K562 (cell line): ENCODE measurements at regions not wholly inside any gene's neighbourhood (a gene's known extent, or its start where the extent isn't known, plus 50 kb on each side); places are given as distances from the start of the nearest gene placed in this dataset.

Experiments used
- ATAC-seq: fragments of 200-7000 bp; cut with Tn5 transposase; 3 replicates; pipeline ENCODE4 v1.9.1; 2020; ENCODE audit warnings: moderate library complexity
- BruUV-seq: library from RNA; stranded (reverse); fragments of 400-500 nt; replicated peaks from 2 replicates; lab custom pipeline; 2021; lab: Mats Ljungman, UMichigan
- CTCF ChIA-PET: fragments of 300-600 bp; formaldehyde crosslinking; extraction: SDS; loops from one replicate; lab custom pipeline; 2021; ENCODE audit warnings: low intra/inter-chr PET ratio; lab: Yijun Ruan, JAX
- POLR2A ChIA-PET: fragments of 300-600, 350-650 bp; sonication (Branson Sonifier 250); formaldehyde crosslinking; extraction: SDS; loops from one replicate; lab custom pipeline; 2021; ENCODE audit warnings: antibody characterized with exemption, inconsistent platforms; lab: Yijun Ruan, JAX
- DNase-seq, 4 experiments: peaks; one replicate each; pipeline versions ENCODE4 v3.0.0 to v3.0.0-alpha.2; 2011 to 2018; ENCODE audit warnings: low spot score in 3 of 4, mixed read lengths in 3 of 4; ENCODE audit errors: extremely low read depth in 1 of 4
- FAIRE-seq: peaks from 2 replicates; lab custom pipeline; 2011; peaks lifted over from hg19 to GRCh38; lab: Jason Lieb, UNC
- H2AFZ ChIP-seq: 2 replicates; pipeline ENCODE4 v1.6.0; 2011; ENCODE audit warnings: low read depth, low read length, control low read depth, inconsistent platforms
- H3K27ac ChIP-seq: fragments of 200-600 bp; 3 replicates; pipeline ENCODE4 v1.8.0; 2011; ENCODE audit warnings: low read depth, mild to moderate bottlenecking, control low read depth, inconsistent platforms, low read length, moderate library complexity, mixed read lengths; ENCODE audit errors: extremely low read depth
- H3K27me3 ChIP-seq, 2 experiments: fragments of 300-600 bp in 1 of 2; 2 replicates in 1 of 2; 3 replicates in 1 of 2; pipeline versions ENCODE4 v1.6.0 to v1.8.0; 2011; ENCODE audit warnings: inconsistent platforms in 2 of 2, low read length in 2 of 2, mild to moderate bottlenecking in 1 of 2, mixed read lengths in 1 of 2, moderate library complexity in 1 of 2; ENCODE audit not compliant: control insufficient read depth in 2 of 2, insufficient read depth in 2 of 2
- H3K36me3 ChIP-seq: fragments of 300-600 bp; 3 replicates; pipeline ENCODE4 v1.8.0; 2011; ENCODE audit warnings: mild to moderate bottlenecking, low read length, inconsistent platforms; ENCODE audit not compliant: control insufficient read depth, insufficient read depth
- H3K4me1 ChIP-seq, 2 experiments: fragments of 200-600 bp in 1 of 2; replicated peaks in 1 of 2; 2 replicates in 1 of 2; 3 replicates in 1 of 2; pipeline versions ENCODE4 v1.5.1 to v1.8.0; 2011; ENCODE audit warnings: inconsistent platforms in 2 of 2, low read length in 2 of 2, mild to moderate bottlenecking in 1 of 2, mixed read lengths in 1 of 2, moderate library complexity in 1 of 2; ENCODE audit not compliant: control insufficient read depth in 2 of 2, insufficient read depth in 2 of 2
- H3K4me2 ChIP-seq: 2 replicates; pipeline ENCODE4 v1.6.1; 2011; ENCODE audit warnings: low read length, control low read depth, inconsistent platforms, mixed read lengths; ENCODE audit not compliant: insufficient read depth
- H3K4me3 ChIP-seq: fragments of 200-600 bp; sonication (generic), shearing (Covaris generic); 2 replicates; pipeline ENCODE4 v1.5.1; 2016; ENCODE audit warnings: control low read depth, inconsistent platforms
- H3K79me2 ChIP-seq: fragments of 200-600 bp; 3 replicates; pipeline ENCODE4 v1.8.0; 2011; ENCODE audit warnings: low read length, inconsistent platforms; ENCODE audit not compliant: control insufficient read depth, insufficient read depth
- H3K9ac ChIP-seq, 2 experiments: 2 replicates each; pipeline versions ENCODE4 v1.6.0 to v1.6.1; 2011; ENCODE audit warnings: low read depth in 2 of 2, low read length in 2 of 2, control low read depth in 1 of 2, inconsistent platforms in 1 of 2, mild to moderate bottlenecking in 1 of 2, mixed read lengths in 1 of 2; ENCODE audit not compliant: insufficient read depth in 1 of 2
- H3K9me1 ChIP-seq: one replicate; pipeline ENCODE4 v1.6.0; 2011; ENCODE audit warnings: inconsistent platforms, mild to moderate bottlenecking, low read length, moderate library complexity; ENCODE audit not compliant: control insufficient read depth, insufficient read depth
- H3K9me3 ChIP-seq: replicated peaks from 2 replicates; pipeline ENCODE4 v1.5.1; 2011; ENCODE audit warnings: low read depth, low read length, inconsistent platforms; ENCODE audit not compliant: control insufficient read depth, insufficient read depth
- H4K20me1 ChIP-seq: replicated peaks from 2 replicates; pipeline ENCODE4 v1.6.1; 2011; ENCODE audit warnings: low read length, inconsistent platforms, mixed read lengths; ENCODE audit not compliant: control insufficient read depth, insufficient read depth
- ELF2 ChIP-seq: fragments of 250-450 bp; sonication (Bioruptor Pico); IDR thresholded peaks from 2 replicates; pipeline ENCODE4 v1.5.0; 2021; ENCODE audit warnings: mild to moderate bottlenecking
- MAZ ChIP-seq, 2 experiments: fragments of 450-650 bp in 1 of 2; sonication (generic) in 1 of 2; formaldehyde crosslinking; IDR thresholded peaks in 1 of 2; conservative IDR thresholded peaks in 1 of 2; 2 replicates each; pipeline versions ENCODE4 v1.4.0 to v1.5.0; 2020; ENCODE audit warnings: mild to moderate bottlenecking in 1 of 2, missing genetic modification reagents in 1 of 2
- POLR2G ChIP-seq: fragments of 200-400 bp; formaldehyde crosslinking; IDR thresholded peaks from 2 replicates; pipeline ENCODE4 v1.6.1; 2017; ENCODE audit warnings: low read depth, mild to moderate bottlenecking, antibody characterized with exemption, low read length, moderate library complexity
- SMARCA5 ChIP-seq: fragments of 450-650 bp; IDR thresholded peaks from 2 replicates; pipeline ENCODE4 v1.6.1; 2016
- SP1 ChIP-seq: sonication (generic); formaldehyde crosslinking; IDR thresholded peaks from 2 replicates; pipeline ENCODE4 v1.8.1; 2022; ENCODE audit warnings: mild to moderate bottlenecking, missing genetic modification reagents
- SPI1 ChIP-seq: IDR thresholded peaks from 2 replicates; pipeline ENCODE4 v1.6.1; 2011; ENCODE audit warnings: low read depth, low read length, control low read depth, borderline replicate concordance
- SUPT5H ChIP-seq: fragments of 450-650 bp; IDR thresholded peaks from 2 replicates; pipeline ENCODE4 v1.6.1; 2016
- TSC22D4 ChIP-seq: fragments of 450-650 bp; IDR thresholded peaks from 2 replicates; pipeline ENCODE4 v1.6.1; 2016; ENCODE audit warnings: missing genetic modification characterization, missing biosample characterization, control low read depth
- ZC3H4 ChIP-seq: sonication (generic); formaldehyde crosslinking; IDR thresholded peaks from 2 replicates; pipeline ENCODE4 v1.9.0; 2021; ENCODE audit warnings: missing genetic modification reagents, borderline replicate concordance
- ZNF197 ChIP-seq: fragments of 200-800 bp; sonication (Bioruptor generic); IDR thresholded peaks from 2 replicates; pipeline ENCODE4 v1.6.1; 2016; ENCODE audit warnings: low read depth, missing genetic modification characterization, missing compliant biosample characterization
- ZNF311 ChIP-seq: fragments of 250-450 bp; sonication (Bioruptor Pico); IDR thresholded peaks from 2 replicates; pipeline ENCODE4 v1.4.0; 2020; ENCODE audit warnings: mild to moderate bottlenecking, moderate library complexity
- ZNF551 ChIP-seq: fragments of 250-450 bp; sonication (Bioruptor Pico); IDR thresholded peaks from 2 replicates; pipeline ENCODE4 v1.5.0; 2021; ENCODE audit warnings: mild to moderate bottlenecking, moderate library complexity
- ZNF75A ChIP-seq: fragments of 450-650 bp; formaldehyde crosslinking; IDR thresholded peaks from 2 replicates; pipeline ENCODE4 v1.4.0; 2020; ENCODE audit warnings: mild to moderate bottlenecking
- in situ Hi-C: fragments of 300-500 bp; cut with MboI; formaldehyde crosslinking; loops from 4 replicates; pipeline ENCODE4 v1.15.0; 2018; ENCODE audit warnings: inconsistent platforms, mixed read lengths
- intact Hi-C: fragments of 100-400 bp; cut with micrococcal nuclease; formaldehyde crosslinking; loops from 2 replicates; pipeline ENCODE4 v1.14.2; 2022
- TF ChIP-seq, protein P1 (sequence below): fragments of 450-650 bp; IDR thresholded peaks from 2 replicates; pipeline ENCODE4 v1.6.1; 2016
- TF ChIP-seq, protein P2 (sequence below): fragments of 250-450 bp; sonication (Bioruptor Pico); IDR thresholded peaks from 2 replicates; pipeline ENCODE4 v1.5.0; 2021
- TF ChIP-seq, protein P3 (sequence below): IDR thresholded peaks from 2 replicates; pipeline ENCODE4 v1.6.1; 2011; ENCODE audit not compliant: insufficient read length; ENCODE audit errors: extremely low read depth
- TF ChIP-seq, protein P4 (sequence below): fragments of 250-450 bp; sonication (Bioruptor Pico); IDR thresholded peaks from 2 replicates; pipeline ENCODE4 v1.6.1; 2021; ENCODE audit warnings: mild to moderate bottlenecking
- TF ChIP-seq, protein P5 (sequence below), 2 experiments: fragments of 450-650 bp; IDR thresholded peaks; 2 replicates each; pipeline ENCODE4 v1.6.1; 2016

DNA sequence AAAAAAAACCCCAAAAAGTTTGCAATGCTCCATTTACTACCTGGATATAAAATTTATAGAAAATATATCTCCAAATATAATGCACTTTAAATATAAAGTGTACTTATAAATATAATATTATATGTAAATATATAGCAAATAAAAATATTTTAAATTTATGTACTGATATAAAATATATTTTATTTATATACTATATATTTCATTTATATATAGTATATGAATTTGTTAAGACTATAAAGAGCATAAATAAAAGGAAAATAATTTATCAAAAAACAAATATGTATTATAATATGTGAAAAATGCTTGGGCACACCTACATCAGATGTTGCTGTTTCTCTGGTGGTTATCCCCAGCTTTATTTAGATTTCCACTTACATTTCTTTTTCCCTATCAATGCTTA, 71.0 kb upstream of the ZBTB18 start:
- Histone ChIP-seq H3K4me3 (no peak overlapping the region), H3K36me3 (no peaks in the 10 kb centered on the region), H2AFZ (no peak overlapping the region), H3K27ac (no peak overlapping the region), H3K79me2 (no peaks in the 10 kb centered on the region), H3K9me3 (no peaks in the 10 kb centered on the region), H3K27me3 (peaks cover 10 to 19% of the 10 kb centered on the region in 2 experiments), H4K20me1 (no peaks in the 10 kb centered on the region), H3K9me1 (no peaks in the 10 kb centered on the region), H3K4me1 (no peaks in the 10 kb centered on the region), H3K4me2 (no peak overlapping the region), H3K9ac (no peak overlapping the region)
- DNase-seq (no peak), FAIRE-seq (no peak), ATAC-seq (no peak)
- BruUV-seq: no TSS peak
- intact Hi-C loops (no loop called here), in situ Hi-C loops (no loop called here)
- ChIA-PET CTCF (no interaction called here), POLR2A (no interaction called here)
- TF ChIP-seq ZNF75A (CRISPR knock-in tag): no peak
- no peak for TF ChIP-seq TSC22D4 (tag)
- TF ChIP-seq, protein P1, sequence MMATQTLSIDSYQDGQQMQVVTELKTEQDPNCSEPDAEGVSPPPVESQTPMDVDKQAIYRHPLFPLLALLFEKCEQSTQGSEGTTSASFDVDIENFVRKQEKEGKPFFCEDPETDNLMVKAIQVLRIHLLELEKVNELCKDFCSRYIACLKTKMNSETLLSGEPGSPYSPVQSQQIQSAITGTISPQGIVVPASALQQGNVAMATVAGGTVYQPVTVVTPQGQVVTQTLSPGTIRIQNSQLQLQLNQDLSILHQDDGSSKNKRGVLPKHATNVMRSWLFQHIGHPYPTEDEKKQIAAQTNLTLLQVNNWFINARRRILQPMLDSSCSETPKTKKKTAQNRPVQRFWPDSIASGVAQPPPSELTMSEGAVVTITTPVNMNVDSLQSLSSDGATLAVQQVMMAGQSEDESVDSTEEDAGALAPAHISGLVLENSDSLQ: no peak
- no peak for TF ChIP-seq ZC3H4 (CRISPR knock-in tag)
- TF ChIP-seq ZNF551 (CRISPR knock-in tag): no peak
- no peak for TF ChIP-seq ZNF197 (CRISPR knock-in tag)
- TF ChIP-seq, protein P2, sequence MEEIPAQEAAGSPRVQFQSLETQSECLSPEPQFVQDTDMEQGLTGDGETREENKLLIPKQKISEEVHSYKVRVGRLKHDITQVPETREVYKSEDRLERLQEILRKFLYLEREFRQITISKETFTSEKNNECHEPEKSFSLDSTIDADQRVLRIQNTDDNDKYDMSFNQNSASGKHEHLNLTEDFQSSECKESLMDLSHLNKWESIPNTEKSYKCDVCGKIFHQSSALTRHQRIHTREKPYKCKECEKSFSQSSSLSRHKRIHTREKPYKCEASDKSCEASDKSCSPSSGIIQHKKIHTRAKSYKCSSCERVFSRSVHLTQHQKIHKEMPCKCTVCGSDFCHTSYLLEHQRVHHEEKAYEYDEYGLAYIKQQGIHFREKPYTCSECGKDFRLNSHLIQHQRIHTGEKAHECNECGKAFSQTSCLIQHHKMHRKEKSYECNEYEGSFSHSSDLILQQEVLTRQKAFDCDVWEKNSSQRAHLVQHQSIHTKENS (CRISPR knock-in tag): no peak
- TF ChIP-seq, protein P3, sequence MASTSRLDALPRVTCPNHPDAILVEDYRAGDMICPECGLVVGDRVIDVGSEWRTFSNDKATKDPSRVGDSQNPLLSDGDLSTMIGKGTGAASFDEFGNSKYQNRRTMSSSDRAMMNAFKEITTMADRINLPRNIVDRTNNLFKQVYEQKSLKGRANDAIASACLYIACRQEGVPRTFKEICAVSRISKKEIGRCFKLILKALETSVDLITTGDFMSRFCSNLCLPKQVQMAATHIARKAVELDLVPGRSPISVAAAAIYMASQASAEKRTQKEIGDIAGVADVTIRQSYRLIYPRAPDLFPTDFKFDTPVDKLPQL: no peak
- no peak for TF ChIP-seq SMARCA5
- TF ChIP-seq SUPT5H: no peak
- no peak for TF ChIP-seq SP1 (CRISPR knock-in tag)
- TF ChIP-seq, protein P4, sequence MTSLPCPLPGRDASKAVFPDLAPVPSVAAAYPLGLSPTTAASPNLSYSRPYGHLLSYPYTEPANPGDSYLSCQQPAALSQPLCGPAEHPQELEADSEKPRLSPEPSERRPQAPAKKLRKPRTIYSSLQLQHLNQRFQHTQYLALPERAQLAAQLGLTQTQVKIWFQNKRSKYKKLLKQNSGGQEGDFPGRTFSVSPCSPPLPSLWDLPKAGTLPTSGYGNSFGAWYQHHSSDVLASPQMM (CRISPR knock-in tag): no peak
- TF ChIP-seq ZNF311 (CRISPR knock-in tag): no peak
- no peak for TF ChIP-seq MAZ (CRISPR knock-in tag; conservative IDR thresholded peaks at IDR 0.05 in 1 of 2, IDR thresholded peaks at IDR 0.05 in 1 of 2)
- no peak for TF ChIP-seq POLR2G
- TF ChIP-seq SPI1: no peak
- no peak for TF ChIP-seq ELF2 (CRISPR knock-in tag)
- TF ChIP-seq, protein P5, sequence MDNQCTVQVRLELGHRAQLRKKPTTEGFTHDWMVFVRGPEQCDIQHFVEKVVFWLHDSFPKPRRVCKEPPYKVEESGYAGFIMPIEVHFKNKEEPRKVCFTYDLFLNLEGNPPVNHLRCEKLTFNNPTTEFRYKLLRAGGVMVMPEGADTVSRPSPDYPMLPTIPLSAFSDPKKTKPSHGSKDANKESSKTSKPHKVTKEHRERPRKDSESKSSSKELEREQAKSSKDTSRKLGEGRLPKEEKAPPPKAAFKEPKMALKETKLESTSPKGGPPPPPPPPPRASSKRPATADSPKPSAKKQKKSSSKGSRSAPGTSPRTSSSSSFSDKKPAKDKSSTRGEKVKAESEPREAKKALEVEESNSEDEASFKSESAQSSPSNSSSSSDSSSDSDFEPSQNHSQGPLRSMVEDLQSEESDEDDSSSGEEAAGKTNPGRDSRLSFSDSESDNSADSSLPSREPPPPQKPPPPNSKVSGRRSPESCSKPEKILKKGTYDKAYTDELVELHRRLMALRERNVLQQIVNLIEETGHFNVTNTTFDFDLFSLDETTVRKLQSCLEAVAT (IDR thresholded peaks at IDR 0.05): no peak
- TF ChIP-seq, all 486 proteins: peak for 0
